Kidney glomerular epithelial cell (primary cell): ENCODE measurements at regions not wholly inside any gene's neighbourhood (a gene's known extent, or its start where the extent isn't known, plus 50 kb on each side); places are given as distances from the start of the nearest gene placed in this dataset.

Source experiments
- DNase-seq: peaks from one replicate; lab custom pipeline; 2025; lab: John Stamatoyannopoulos, UW

GRCh38 chr6:113414511-113414910, 442.6 kb upstream of the MARCKS start:
- DNase-seq, result peak; percentile 51

DNA sequence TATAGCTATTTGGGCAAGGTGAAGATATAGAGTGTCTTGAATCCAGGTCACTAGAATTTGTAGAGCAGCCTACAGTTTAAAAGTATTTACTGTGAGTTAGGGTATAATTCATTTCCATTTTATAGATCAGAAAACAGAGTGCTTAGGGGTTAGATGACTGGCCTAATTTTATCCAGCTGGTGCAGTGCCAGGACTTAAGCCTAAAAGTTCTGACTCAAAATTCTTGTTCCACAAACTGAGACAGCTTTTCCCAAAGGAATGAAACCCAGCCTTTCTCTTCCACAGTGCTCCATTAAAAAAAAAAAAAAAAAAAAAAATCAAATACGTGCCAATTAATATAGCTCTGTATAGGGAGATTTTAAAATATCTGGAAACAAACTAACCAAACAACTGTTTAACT, 441.0 kb upstream of the MARCKS start:
- DNase-seq, result no peak

DNA sequence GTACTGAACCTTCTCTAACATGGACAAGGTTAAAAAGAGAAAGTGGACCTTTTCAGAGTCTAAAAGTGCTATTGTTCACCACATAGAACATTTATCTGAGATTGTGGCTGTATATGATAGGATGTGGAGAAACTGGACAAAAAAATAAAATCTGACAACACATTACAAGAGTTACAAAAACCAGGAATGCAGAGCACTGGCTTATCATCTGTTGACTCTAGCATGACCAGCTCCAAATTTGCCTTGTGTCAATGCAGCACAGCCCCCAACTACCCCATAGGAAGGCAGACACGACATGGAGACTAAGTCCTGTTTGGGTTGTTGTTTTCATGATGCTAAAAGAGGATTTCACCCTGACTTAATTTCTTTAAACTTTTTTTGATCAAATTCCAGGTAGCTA, 436.9 kb upstream of the MARCKS start:
- no peak for DNase-seq

DNA sequence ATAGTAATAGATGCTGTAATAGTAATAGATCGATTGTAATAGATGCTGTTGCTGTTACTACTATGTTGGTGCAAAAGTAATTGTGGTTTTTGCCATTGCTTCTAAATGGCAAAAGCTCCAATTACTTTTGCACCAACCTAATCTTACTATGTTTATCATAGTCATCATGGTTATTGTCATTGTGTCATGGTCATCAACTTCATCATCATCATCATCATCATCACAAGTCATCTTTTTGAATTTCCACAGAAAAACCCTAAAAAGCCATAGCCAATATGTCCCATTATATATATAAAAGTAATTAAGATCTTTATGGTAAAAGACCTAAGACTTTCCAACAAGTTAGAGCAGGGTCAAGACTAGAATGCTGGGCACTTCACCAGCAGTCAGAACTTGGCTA, 435.1 kb upstream of the MARCKS start:
- DNase-seq, result no peak

GRCh38 chr6:113423956-113424355, 433.2 kb upstream of the MARCKS start:
- DNase-seq, result no peak

DNA sequence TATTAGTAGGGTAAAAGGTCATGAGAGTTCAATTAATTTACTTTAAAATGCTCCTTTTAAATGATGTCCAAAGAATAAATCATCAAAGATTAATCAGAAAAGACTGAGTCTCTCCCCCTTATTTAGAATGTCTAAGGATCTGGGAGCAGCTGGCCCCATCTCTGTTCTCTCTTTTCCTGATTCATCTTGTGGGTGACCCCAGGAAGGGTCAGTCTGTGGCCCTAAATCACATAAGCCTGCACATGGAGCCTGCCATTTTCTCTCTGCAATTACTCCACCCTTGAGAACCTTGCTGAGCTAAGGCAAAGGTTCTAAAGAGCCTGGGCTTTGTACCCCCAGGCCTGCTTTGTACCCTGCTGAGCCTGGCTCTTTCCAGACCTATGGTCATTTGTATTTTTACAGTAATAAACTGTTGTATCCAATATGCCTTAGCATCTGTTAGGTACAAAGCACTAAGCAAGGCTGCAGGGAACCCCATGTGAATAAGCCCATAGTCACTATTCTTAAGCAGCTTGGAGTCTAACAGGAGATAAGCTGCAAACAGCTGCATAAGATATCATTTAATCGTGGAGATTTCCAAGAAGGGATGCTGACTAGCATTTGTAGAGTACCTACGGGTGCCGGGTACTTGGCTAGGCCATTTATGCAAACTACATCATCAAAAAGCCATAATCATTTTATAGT, 431.0 kb upstream of the MARCKS start:
- DNase-seq, result no peak

DNA sequence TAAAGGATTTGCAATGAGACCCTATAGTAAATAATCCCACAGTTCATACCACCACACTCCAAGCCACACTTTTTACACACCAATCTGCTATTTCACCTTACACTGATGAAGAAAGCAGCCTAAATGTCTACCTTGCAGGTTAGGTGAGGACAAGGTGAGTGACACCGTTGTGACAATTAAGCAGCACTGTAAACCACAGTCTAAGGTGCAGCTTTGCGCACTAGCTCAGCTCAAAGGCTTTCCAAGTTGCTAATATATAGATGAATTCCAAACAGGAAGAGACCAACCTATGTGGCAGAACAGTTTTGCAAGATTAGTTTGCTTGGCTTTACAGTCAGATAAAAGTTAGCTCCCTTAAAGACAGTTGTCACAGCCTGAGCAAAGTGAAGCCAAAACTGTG, 429.5 kb upstream of the MARCKS start:
- DNase-seq, result no peak

DNA sequence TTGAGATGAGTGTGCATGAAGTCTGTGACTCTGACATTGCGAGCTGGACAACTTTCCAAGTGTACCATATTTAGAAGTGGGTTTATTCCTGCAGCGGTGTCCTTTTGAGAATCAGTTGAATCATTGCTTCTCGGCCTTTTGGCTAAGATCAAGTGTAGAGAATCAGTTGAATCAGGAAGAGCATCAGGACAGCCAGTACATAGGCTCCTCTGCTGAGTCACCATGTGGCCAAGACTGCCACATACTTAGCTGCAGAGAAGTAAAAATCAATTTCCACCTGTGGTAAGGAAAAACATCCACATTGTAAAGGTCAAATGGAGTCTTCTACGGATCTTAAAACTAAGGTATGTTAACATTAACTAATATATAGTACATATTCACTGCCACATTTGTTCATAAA, 428.4 kb upstream of the MARCKS start:
- no peak for DNase-seq

DNA sequence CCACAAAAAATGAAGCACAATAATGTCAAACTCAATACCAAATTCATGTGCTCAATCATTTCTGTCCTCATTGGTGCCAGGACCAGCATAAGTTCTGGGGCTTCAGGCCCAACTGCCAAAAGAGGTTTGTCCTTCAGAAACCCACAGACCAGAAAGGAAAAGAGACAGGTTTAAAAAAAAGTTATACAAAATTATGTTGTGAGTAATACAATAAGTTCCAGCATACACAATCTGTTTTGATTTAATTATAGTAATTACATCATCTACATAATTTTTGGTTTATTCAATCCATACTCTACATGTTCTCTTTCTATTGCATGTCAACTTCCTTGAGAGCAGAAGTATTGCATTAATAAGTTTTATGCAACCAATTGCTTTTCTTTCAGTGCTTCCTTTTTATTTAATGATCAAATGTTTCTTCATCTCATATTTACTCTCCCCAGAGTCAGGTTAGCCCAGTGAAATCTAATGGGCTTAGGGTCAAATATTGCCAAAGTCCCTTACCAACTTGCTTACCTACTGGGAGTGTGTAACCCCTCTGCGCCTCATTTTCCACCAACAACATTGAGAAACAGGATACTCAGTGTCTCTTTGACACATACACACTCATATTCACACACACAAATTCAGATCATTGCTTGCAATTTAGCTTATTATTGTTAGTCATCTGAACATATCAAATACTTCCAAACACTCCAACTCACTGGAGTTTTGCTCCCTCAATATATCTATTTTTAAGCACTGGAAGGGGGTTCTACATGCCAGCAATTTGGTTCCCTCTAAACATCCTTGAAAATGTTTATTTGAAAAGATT, 424.4 kb upstream of the MARCKS start:
- DNase-seq, result no peak

GRCh38 chr6:113433335-113433991, 423.7 kb upstream of the MARCKS start:
- no peak for DNase-seq

- DNase-seq, result no peak
Observed at GRCh38 chr6:113434641-113435040, 422.5 kb upstream of the MARCKS start.

GRCh38 chr6:113437566-113437965, 419.6 kb upstream of the MARCKS start:
- DNase-seq, result no peak

GRCh38 chr6:113439866-113440265, 417.3 kb upstream of the MARCKS start:
- no peak for DNase-seq

DNA sequence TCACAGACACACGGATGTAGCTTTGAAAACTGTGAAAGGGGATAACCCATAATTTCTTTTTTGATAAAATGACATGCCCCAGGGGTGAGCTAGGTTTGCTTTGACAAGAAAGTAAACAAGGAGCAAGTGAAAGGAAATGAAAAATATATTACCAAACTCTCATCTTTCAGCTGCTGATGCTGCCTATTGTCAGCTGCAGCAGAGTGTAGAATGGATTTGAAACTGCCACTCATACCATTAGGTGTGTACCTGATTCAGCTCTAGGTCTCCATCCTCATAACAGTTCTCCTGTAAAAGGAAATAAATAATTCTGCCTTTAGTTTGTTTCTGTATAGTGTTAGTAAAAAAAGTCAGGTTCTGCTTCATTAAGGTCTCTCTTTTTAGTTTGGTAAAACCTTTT, 415.1 kb upstream of the MARCKS start:
- DNase-seq, result no peak

DNA sequence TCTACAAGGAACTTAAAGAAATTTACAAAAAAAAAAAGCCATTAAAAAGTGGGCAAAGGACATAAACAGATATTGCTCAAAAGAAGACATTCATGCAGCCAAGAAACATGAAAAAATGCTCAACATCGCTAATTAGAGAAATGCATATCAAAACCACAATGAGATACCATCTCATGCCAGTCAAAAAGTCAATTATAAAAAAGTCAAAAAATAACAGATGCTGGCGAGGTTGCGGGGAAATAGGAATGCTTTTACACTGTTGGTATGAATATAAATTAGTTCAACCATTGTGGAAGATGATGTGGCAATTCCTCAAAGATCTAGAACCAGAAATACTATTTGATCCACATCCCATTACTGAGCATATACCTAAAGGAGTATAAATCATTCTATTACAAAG, 411.9 kb upstream of the MARCKS start:
- no peak for DNase-seq

GRCh38 chr6:113447088-113447831, 409.9 kb upstream of the MARCKS start:
- DNase-seq, result peak; percentile 65

GRCh38 chr6:113449051-113449450, 408.1 kb upstream of the MARCKS start:
- DNase-seq, result peak; percentile 39

- DNase-seq, result no peak
Observed at GRCh38 chr6:113450061-113450465, 407.1 kb upstream of the MARCKS start.

DNA sequence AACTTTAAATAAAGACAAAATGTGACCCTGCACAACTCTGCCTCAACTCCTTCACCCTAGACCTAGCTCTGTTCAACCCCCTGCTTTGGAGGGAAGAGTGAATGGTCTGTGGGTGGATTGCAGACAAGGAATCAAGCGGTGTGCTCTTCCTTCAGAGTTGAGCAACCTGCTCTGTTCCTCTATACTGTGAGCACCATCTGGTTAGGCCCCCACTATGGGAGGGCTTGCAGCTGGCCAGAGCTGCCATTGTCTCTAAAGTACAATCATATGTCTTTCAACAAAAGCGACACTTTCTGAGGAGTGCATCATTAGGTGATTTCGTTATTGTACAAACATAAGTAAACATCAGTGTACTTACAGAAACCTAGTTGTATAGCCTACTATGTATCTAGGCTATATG, 406.1 kb upstream of the MARCKS start:
- no peak for DNase-seq

DNA sequence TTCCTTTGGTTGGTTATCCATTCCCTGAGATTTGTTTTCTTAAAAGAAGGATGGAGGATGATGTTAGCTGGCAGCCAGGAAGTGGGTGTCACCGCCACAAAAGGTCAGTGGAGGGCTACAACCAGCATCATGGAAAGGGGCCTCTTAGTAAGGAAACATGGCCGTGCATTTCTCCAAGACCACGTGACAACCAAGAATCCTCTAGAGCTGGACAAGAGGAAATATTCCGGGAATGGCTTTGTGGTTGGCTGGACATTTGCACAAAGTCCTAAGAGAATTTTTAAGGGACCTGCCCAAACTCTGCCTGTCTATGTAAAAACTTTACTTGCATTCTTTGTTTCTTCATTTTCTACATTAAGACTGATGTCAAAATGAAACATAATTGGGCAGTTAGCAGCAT, 399.9 kb upstream of the MARCKS start:
- peak; percentile 62 for DNase-seq

DNA sequence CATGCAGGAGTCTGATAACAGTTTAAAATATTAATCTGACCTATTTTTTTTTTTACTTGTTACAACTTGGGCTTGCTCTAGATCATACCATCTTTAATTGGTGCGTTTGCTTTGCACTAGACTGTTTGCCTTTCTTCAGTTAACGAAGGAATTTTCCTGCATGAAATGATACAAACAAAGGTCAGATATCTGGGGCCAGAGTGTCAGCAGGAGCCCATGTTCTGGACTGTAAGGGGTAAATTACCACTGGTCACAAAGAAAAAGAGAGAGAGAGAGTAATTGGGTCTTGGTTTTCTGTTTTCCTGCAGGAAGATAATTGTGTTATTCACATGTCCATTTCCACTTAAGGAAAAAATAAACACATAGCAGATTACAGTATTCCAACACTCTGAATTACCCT, 399.4 kb upstream of the MARCKS start:
- no peak for DNase-seq

DNA sequence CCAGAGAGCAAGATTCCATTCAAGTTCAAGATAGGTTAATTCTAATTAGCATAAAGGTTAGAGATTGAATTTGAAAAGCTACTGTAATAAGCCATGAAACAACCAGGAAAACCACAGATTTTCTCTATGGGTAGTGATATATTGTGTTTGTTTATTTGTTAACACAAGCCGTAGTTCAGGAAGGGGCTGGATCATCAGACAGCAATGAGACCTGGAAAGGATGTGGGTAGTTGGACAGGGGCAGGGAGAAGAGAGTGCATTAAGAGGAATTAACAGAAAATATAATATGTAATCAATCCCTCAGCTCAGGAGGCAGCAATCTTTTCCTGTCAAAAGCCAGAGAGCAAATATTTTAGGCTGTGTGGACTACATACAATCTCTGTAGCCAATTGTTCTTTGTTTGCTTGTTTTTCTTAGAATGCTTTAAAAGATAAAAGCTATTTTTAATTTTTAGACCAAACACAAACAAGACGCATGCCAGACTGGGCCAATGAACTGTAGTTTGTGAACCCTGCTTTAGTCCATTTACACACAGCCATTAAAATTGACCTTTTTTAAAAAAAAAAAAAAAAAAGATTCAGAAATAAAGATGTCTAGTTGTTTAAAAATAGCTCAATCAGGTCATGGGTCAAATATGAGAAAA, 398.7 kb upstream of the MARCKS start:
- no peak for DNase-seq
